SH-SY5Y (cell line): ENCODE measurements at regions not wholly inside any gene's neighbourhood (a gene's known extent, or its start where the extent isn't known, plus 50 kb on each side); places are given as distances from the start of the nearest gene placed in this dataset.

Source experiments
- GATA2 ChIP-seq: IDR thresholded peaks from 2 replicates; pipeline ENCODE4 v1.6.1; 2011; ENCODE audit warnings: mild to moderate bottlenecking, low read depth, low read length
- GATA3 ChIP-seq: IDR thresholded peaks from 2 replicates; pipeline ENCODE4 v1.6.1; 2011; ENCODE audit warnings: low read depth, mild to moderate bottlenecking, low read length, moderate library complexity

DNA sequence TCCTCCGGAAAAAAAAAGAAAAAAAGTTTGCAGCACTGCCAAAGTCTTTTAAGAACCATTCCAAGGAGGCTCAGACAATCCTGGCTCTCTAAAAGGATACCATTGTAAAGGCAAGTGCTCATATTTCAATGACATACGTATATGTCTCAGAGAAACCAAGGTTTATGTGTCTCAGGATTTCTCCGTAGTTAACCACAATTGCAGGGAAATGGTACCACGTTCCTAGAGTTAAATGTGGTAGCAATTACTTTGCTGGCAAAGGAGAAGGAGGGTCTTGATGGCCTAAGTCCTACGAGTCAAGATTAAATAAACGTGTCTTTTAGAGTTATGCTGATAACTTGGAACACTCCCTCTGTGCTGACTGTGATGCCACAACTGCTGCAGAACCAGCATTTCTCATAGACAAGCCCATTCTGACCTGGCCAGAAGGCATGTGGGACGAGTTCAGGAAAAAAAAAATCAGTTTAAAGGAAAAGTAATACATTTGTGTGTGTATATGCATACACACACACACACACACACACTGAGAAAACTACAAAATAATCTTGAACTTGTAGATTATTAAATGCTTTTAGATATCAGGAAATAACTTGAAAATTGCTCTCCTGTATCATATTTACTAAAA, 245.9 kb downstream of the FGFR2 start:
- TF ChIP-seq GATA2 (no peak), GATA3 (no peak)

- TF ChIP-seq GATA3, result no peak
- no peak for TF ChIP-seq GATA2
Measured at GRCh38 chr10:121355161-121355560, 243.1 kb downstream of the FGFR2 start.

DNA sequence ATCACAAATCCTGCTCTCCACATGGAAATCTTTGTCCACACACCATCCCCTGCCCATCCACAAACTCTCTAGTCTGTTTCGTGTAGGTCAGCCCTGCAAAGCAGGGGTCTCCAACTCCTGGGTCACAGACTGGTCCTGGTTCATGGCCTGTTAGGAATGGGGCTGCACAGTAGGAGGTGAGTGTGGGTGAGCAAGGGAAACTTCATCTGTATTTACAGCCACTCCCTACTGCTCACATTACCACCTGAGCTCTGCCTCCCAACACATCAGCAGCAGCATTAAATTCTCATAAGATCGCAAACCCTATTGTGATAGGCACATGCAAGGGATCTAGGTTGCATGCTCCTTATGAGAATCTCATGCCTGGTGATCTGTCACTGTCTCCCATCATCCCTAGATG, 242.1 kb downstream of the FGFR2 start:
- TF ChIP-seq GATA3, result no peak
- TF ChIP-seq GATA2, result no peak

DNA sequence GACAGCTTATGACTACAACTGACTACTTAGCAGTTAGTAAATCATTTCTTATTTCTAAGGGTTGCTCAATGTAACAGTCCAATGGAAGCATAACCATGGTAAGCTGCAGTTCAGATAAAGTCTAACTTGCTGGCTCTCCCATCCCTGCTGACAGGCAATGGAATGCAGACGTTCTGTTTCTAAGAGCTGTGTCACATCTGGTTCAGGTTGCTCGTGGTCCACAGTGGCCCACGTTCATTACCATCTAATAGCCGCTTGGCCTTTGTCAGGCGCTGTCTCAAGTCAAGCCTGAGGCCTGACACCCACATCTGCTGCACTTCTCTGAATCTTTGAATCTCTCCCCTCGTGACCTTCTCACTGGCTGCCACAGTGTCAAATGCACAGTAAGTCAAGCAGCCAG, 240.8 kb downstream of the FGFR2 start:
- no peak for TF ChIP-seq GATA2
- TF ChIP-seq GATA3, result no peak

DNA sequence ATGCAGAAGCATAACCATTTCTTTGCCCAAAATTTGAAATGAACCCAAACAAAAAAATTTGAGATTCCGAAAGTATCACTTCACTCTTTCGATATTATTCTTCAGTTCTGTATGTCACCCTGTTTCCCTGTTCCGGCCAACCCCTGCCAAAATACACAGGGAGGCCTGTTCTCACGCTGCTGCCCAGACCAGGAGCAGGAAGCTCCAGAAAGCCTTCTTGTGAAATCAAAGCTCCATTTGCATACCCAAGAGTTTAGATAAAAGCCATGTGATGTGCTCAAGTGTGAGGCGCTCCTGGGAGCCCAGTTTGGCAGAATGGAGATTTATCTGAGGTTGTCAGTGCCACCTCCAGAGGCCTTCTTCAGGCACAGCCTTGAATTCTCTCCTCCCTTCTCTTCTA, 236.2 kb downstream of the FGFR2 start:
- TF ChIP-seq GATA3 (no peak), GATA2 (no peak)

- TF ChIP-seq GATA2 (no peak), GATA3 (no peak)
Measured at GRCh38 chr10:121365566-121365965, 232.7 kb downstream of the FGFR2 start.

DNA sequence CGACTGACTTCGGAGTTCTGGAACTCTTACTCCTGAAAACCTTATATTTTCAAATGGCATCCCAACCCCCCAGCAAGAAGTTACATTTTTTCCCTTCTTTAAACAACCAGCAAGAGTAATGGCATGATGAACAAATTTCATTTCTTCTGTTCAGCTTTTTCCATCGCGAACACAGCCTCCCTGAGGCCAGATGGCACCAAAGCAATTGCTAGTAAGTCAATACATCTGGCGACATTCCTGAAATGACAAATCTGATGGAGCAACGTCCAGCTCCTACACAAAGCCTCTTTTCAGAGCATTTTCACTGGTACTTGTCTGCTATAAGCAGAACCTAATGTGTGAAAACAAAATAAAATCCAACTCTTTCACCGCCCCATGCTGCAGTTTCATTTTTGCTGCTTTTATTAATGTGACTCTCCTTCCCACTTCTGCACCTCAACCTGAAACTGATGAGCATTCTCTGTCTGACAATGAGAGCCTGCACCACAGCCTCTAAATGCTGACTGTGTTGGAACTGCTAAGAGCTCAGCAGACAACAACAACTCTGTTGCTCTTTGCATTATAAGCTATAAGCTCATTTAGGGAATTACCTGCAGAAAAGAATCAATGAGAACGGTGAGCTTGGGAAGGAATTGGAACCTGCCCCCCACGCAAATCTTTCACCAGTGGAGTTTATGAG, 229.8 kb downstream of the FGFR2 start:
- TF ChIP-seq GATA3 (no peak), GATA2 (no peak)

- TF ChIP-seq GATA3 (no peak), GATA2 (no peak)
Measured at GRCh38 chr10:121369616-121370015, 228.6 kb downstream of the FGFR2 start.

GRCh38 chr10:121371836-121372235, 226.4 kb downstream of the FGFR2 start:
- TF ChIP-seq GATA2, result no peak
- no peak for TF ChIP-seq GATA3

- no peak for TF ChIP-seq GATA3
- TF ChIP-seq GATA2, result no peak
Measured at GRCh38 chr10:121373411-121373810, 224.8 kb downstream of the FGFR2 start.

DNA sequence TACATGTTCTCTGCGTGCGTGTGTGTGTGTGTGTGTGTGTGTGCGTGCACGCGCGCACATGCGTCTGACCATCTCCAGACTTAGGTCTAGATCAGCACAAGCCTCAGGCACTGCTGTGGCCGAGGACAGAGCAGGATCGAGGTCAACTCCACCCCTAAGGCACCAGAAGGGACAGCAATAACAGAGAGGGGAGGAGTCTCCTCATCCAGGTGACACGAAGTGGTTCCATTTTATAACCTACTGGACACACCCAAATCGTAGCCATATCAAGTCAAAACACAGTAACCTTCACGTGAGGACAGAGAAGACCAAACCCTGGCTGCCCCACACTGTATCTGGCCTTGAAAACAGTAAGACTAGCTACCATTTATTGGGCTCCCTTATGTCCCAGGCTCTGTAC, 224.1 kb downstream of the FGFR2 start:
- TF ChIP-seq GATA2 (no peak), GATA3 (no peak)

- TF ChIP-seq GATA3, result no peak
- no peak for TF ChIP-seq GATA2
Measured at GRCh38 chr10:121375172-121375571, 223.1 kb downstream of the FGFR2 start.

GRCh38 chr10:121378251-121378801, 219.9 kb downstream of the FGFR2 start:
- no peak for TF ChIP-seq GATA3
- TF ChIP-seq GATA2, result no peak

- TF ChIP-seq GATA3 (peak; percentile 78), GATA2 (peak; percentile 92)
Measured at GRCh38 chr10:121379013-121379412, 219.2 kb downstream of the FGFR2 start.

DNA sequence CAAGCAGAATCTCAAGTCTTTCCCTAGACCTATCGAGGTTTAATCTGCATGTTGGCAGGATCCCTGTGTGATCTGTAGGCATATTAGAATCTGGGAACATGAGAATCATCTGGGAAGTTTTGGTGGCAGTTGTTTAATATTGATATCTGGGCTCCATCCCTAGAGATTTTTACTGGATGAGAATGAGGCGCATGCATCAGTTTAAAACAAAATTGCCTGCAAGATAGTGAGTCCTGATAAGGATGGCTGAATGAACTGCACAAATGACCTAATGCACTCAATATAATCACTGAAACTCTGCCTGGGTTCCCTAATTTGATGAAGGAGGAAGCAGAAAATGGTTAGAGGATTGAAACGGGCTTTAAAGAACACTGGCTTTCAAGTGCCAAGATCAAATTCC, 218.0 kb downstream of the FGFR2 start:
- TF ChIP-seq GATA3 (peak; percentile 97), GATA2 (peak; percentile 94)
